IPS-NIHi7 (cell line): ENCODE measurements at regions not wholly inside any gene's neighbourhood (a gene's known extent, or its start where the extent isn't known, plus 50 kb on each side); places are given as distances from the start of the nearest gene placed in this dataset.

ENCODE experiments used
- DNase-seq: peaks from one replicate; pipeline ENCODE4 v3.0.0; 2012; ENCODE audit warnings: mixed read lengths; ENCODE audit errors: extremely low spot score

GRCh38 chr3:35483131-35483530 lies 156.2 kb upstream of the ARPP21 start:
- DNase-seq: no peak

- no peak for DNase-seq
These were observed 154.3 kb upstream of the ARPP21 start for GRCh38 chr3:35484929-35485530.

- DNase-seq: no peak
These were observed 153.0 kb upstream of the ARPP21 start for GRCh38 chr3:35486295-35486694.

GRCh38 chr3:35487376-35487775 lies 151.9 kb upstream of the ARPP21 start:
- no peak for DNase-seq

GRCh38 chr3:35488526-35488925 lies 150.8 kb upstream of the ARPP21 start:
- DNase-seq: no peak

- DNase-seq: no peak
These were observed 146.5 kb upstream of the ARPP21 start for GRCh38 chr3:35492841-35493240.

GRCh38 chr3:35498506-35499210 lies 140.7 kb upstream of the ARPP21 start:
- no peak for DNase-seq

GRCh38 chr3:35500641-35501350 lies 138.5 kb upstream of the ARPP21 start:
- DNase-seq: no peak

- DNase-seq: no peak
These were observed 136.6 kb upstream of the ARPP21 start for GRCh38 chr3:35502699-35503098.

- peak; percentile 33 for DNase-seq
These were observed 134.1 kb upstream of the ARPP21 start for GRCh38 chr3:35505181-35505580.

GRCh38 chr3:35505772-35506171 lies 133.6 kb upstream of the ARPP21 start:
- DNase-seq: no peak

GRCh38 chr3:35519936-35520335 lies 119.4 kb upstream of the ARPP21 start:
- no peak for DNase-seq

GRCh38 chr3:35521196-35521595 lies 118.1 kb upstream of the ARPP21 start:
- no peak for DNase-seq

GRCh38 chr3:35522450-35522849 lies 116.9 kb upstream of the ARPP21 start:
- no peak for DNase-seq

GRCh38 chr3:35523074-35523473 lies 116.3 kb upstream of the ARPP21 start:
- no peak for DNase-seq

GRCh38 chr3:35523838-35524237 lies 115.5 kb upstream of the ARPP21 start:
- DNase-seq: no peak

- no peak for DNase-seq
These were observed 114.5 kb upstream of the ARPP21 start for GRCh38 chr3:35524856-35525255.

GRCh38 chr3:35528728-35529127 lies 110.6 kb upstream of the ARPP21 start:
- no peak for DNase-seq

GRCh38 chr3:35529337-35529736 lies 110.0 kb upstream of the ARPP21 start:
- DNase-seq: no peak

- no peak for DNase-seq
These were observed 102.1 kb upstream of the ARPP21 start for GRCh38 chr3:35537265-35537664.

GRCh38 chr3:35544976-35545375 lies 94.3 kb upstream of the ARPP21 start:
- DNase-seq: no peak

GRCh38 chr3:35549690-35550089 lies 89.6 kb upstream of the ARPP21 start:
- no peak for DNase-seq

- DNase-seq: no peak
These were observed 77.2 kb upstream of the ARPP21 start for GRCh38 chr3:35562141-35562540.
